NCI-H82 treated with DMSO at 0.1 percent for 48 hours (cell line): ENCODE measurements at regions not wholly inside any gene's neighbourhood (a gene's known extent, or its start where the extent isn't known, plus 50 kb on each side); places are given as distances from the start of the nearest gene placed in this dataset.
"Not testable (repeated sequence)": the region's sequence is repeated elsewhere in the genome, so short reads cannot be mapped to it uniquely, and the experiment has no call there.

Experiments
- DNase-seq: peaks from one replicate; lab custom pipeline; 2025; ENCODE audit not compliant: unreplicated experiment; lab: John Stamatoyannopoulos, UW

GRCh38 chr1:147103416-147104155 is 68.7 kb downstream of the PRKAB2 start:
- not testable (repeated sequence) for DNase-seq

- DNase-seq, result no peak
Measured at GRCh38 chr1:147099192-147099591, 73.1 kb downstream of the PRKAB2 start.

- DNase-seq, result not testable (repeated sequence)
Measured at GRCh38 chr1:147098338-147098973, 73.8 kb downstream of the PRKAB2 start.

GRCh38 chr1:147095691-147096090 is 76.6 kb downstream of the PRKAB2 start:
- no peak for DNase-seq

GRCh38 chr1:147091801-147092200 is 80.5 kb downstream of the PRKAB2 start:
- DNase-seq, result no peak

- no peak for DNase-seq
Measured at GRCh38 chr1:147089457-147089856, 82.8 kb downstream of the PRKAB2 start.

GRCh38 chr1:147086129-147086528 is 86.1 kb downstream of the PRKAB2 start:
- DNase-seq, result no peak

- DNase-seq, result peak; percentile 82
Measured at GRCh38 chr1:147084273-147085096, 87.8 kb downstream of the PRKAB2 start.

- no peak for DNase-seq
Measured at GRCh38 chr1:147083919-147084272, 88.4 kb downstream of the PRKAB2 start.

- no peak for DNase-seq
Measured at GRCh38 chr1:147080671-147081394, 91.4 kb downstream of the PRKAB2 start.

GRCh38 chr1:147080006-147080661 is 92.1 kb downstream of the PRKAB2 start:
- no peak for DNase-seq

- DNase-seq, result no peak
Measured at GRCh38 chr1:147079400-147080005, 92.8 kb downstream of the PRKAB2 start.

GRCh38 chr1:147078606-147079399 is 93.5 kb downstream of the PRKAB2 start:
- no peak for DNase-seq

GRCh38 chr1:147077936-147078605 is 94.2 kb downstream of the PRKAB2 start:
- no peak for DNase-seq

GRCh38 chr1:147077523-147077922 is 94.7 kb downstream of the PRKAB2 start:
- DNase-seq, result no peak

GRCh38 chr1:147077081-147077480 is 95.2 kb downstream of the PRKAB2 start:
- no peak for DNase-seq

GRCh38 chr1:147076442-147076841 is 95.8 kb downstream of the PRKAB2 start:
- no peak for DNase-seq

GRCh38 chr1:147072482-147073432 is 99.5 kb downstream of the PRKAB2 start:
- no peak for DNase-seq
